OCI-LY3 (cell line): ENCODE measurements at regions not wholly inside any gene's neighbourhood (a gene's known extent, or its start where the extent isn't known, plus 50 kb on each side); places are given as distances from the start of the nearest gene placed in this dataset.
A peak's percentile ranks its signal among the peaks of the same experiment; 100 is the strongest.

Experiments
- H2AFZ ChIP-seq: fragments of 200-600, 300-600 bp; shearing (Covaris generic); 2 replicates; pipeline ENCODE4 v1.6.0; 2014; ENCODE audit warnings: antibody characterized with exemption, low read depth, low read length
- H3K27ac ChIP-seq: fragments of 200-600, 300-600 bp; sonication (generic); 2 replicates; pipeline ENCODE4 v1.5.1; 2014; ENCODE audit warnings: mild to moderate bottlenecking, low read length, moderate library complexity, mixed read lengths
- H3K27me3 ChIP-seq: fragments of 200-600, 300-600 bp; sonication (generic); 2 replicates; pipeline ENCODE4 v1.6.1; 2014; ENCODE audit warnings: low read depth, low read length, mixed read lengths
- H3K36me3 ChIP-seq: fragments of 200-600, 300-600 bp; sonication (generic); replicated peaks from 2 replicates; pipeline ENCODE3; 2014; ENCODE audit warnings: low read depth, low read length, mixed read lengths
- H3K4me1 ChIP-seq: fragments of 300-600, 200-600 bp; sonication (generic); 2 replicates; pipeline ENCODE4 v1.6.1; 2014; ENCODE audit warnings: low read length, mixed read lengths
- H3K4me2 ChIP-seq: fragments of 200-600, 300-600 bp; sonication (generic); 2 replicates; pipeline ENCODE4 v1.6.1; 2014; ENCODE audit warnings: low read length, mixed read lengths
- H3K4me3 ChIP-seq: fragments of 300-600, 200-600 bp; sonication (generic); 2 replicates; pipeline ENCODE4 v1.5.1; 2014; ENCODE audit warnings: antibody characterized with exemption, mild to moderate bottlenecking, low read length, moderate library complexity
- H3K79me2 ChIP-seq: fragments of 300-600, 200-600 bp; shearing (Covaris generic); 2 replicates; pipeline ENCODE4 v1.6.1; 2014; ENCODE audit warnings: mild to moderate bottlenecking, low read length, mixed read lengths
- H3K9ac ChIP-seq: fragments of 300-600, 200-600 bp; shearing (Covaris generic); 2 replicates; pipeline ENCODE4 v1.6.0; 2014; ENCODE audit warnings: mild to moderate bottlenecking, low read length, moderate library complexity
- H3K9me3 ChIP-seq: fragments of 200-600, 300-600 bp; shearing (Covaris generic); 2 replicates; pipeline ENCODE4 v1.6.1; 2014; ENCODE audit warnings: low read length, mixed read lengths; ENCODE audit not compliant: insufficient read depth
- H4K20me1 ChIP-seq: fragments of 200-600, 300-600 bp; sonication (generic); 2 replicates; pipeline ENCODE4 v1.6.1; 2016; ENCODE audit warnings: low read length, mixed read lengths; ENCODE audit not compliant: insufficient read depth
- CTCF ChIP-seq: fragments of 200-600, 300-600 bp; sonication (generic); IDR thresholded peaks from 2 replicates; pipeline ENCODE4 v1.5.1; 2014; ENCODE audit warnings: antibody characterized with exemption, low read length, low read depth
- EZH2phosphoT487 ChIP-seq: fragments of 200-600 bp; shearing (Covaris generic); IDR thresholded peaks from 2 replicates; pipeline ENCODE4 v1.6.1; 2018; ENCODE audit warnings: antibody characterized with exemption, mixed run types, low read depth

GRCh38 chr6:27688014-27688586 is 215.2 kb upstream of the ZNF184 start:
- Histone ChIP-seq H4K20me1 (no peaks in the 10 kb centered on the region), H2AFZ (peak overlapping the region; percentile 98), H3K4me2 (peak overlapping the region; percentile 85), H3K27me3 (no peaks in the 10 kb centered on the region), H3K4me1 (no peaks in the 10 kb centered on the region), H3K4me3 (peak overlapping the region; percentile 100), H3K9ac (peak overlapping the region; percentile 95), H3K36me3 (no peaks in the 10 kb centered on the region), H3K79me2 (no peaks in the 10 kb centered on the region), H3K9me3 (no peaks in the 10 kb centered on the region), H3K27ac (peak overlapping the region; percentile 80)
- TF ChIP-seq CTCF (no peak), EZH2phosphoT487 (no peak)

DNA sequence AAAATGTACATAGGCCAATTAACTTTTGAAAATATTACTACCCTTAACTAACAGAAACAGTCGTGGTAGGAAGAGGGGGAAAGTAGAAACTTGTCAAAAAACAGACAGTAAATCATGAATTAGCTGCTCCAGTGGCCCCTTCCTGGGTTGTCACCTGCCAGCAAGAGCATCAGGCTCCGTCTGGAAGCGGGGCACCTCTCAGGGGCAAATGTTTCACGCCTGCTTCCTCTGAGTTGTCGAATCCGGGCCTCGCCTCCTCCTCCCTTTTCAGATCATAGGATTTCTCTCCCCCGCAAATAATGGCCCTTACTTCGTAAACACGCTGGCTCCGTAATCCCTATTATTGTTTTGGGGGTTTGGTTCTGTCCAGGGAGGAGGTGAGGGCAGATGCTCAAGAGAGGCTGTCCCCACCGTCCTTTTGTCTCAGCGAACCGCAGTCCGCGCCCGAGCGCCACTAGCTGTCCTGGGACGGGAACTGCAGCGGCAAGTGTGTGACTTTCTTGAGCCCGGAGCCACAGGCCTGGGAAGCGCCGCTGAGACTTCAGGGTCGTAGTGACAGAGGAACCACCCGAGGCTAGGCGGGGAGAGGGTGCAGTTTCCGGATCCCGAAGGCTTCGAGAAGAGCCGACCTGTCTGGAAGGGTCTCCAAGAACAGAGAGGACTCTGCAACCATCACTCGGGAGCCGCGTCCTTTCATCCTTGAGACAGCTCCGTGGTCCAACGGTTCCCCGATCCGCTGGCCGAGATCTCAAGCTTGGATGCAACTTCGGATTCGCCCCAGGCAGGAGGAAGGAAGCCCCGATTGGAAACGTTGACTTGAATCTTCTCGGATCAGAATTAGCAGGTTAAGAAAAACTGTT is 214.5 kb upstream of the ZNF184 start:
- Histone ChIP-seq H3K9ac (peak overlapping the region; percentile 95), H3K4me1 (no peaks in the 10 kb centered on the region)

GRCh38 chr6:27685279-27685678 is 212.4 kb upstream of the ZNF184 start:
- no peak for TF ChIP-seq EZH2phosphoT487
- no peak for TF ChIP-seq CTCF
- no peak overlapping the region for H3K27ac ChIP-seq
- no peaks in the 10 kb centered on the region for H3K36me3 ChIP-seq
- H2AFZ ChIP-seq: no peak overlapping the region
- no peak overlapping the region for H3K9ac ChIP-seq
- H4K20me1 ChIP-seq: no peaks in the 10 kb centered on the region
- no peaks in the 10 kb centered on the region for H3K4me1 ChIP-seq
- no peaks in the 10 kb centered on the region for H3K79me2 ChIP-seq
- H3K27me3 ChIP-seq: no peaks in the 10 kb centered on the region
- H3K9me3 ChIP-seq: no peaks in the 10 kb centered on the region
- no peak overlapping the region for H3K4me3 ChIP-seq
- H3K4me2 ChIP-seq: no peak overlapping the region

More for the DNA sequence above, 214.5 kb upstream of the ZNF184 start:
- H3K27me3 ChIP-seq: no peaks in the 10 kb centered on the region
- no peaks in the 10 kb centered on the region for H3K9me3 ChIP-seq
- TF ChIP-seq CTCF (peak; percentile 54), EZH2phosphoT487 (no peak)
- peak overlapping the region; percentile 98 for H2AFZ ChIP-seq
- H3K36me3 ChIP-seq: no peaks in the 10 kb centered on the region
- H3K27ac ChIP-seq: peak overlapping the region; percentile 80
- peak overlapping the region; percentile 85 for H3K4me2 ChIP-seq
- no peaks in the 10 kb centered on the region for H4K20me1 ChIP-seq
- H3K4me3 ChIP-seq: peak overlapping the region; percentile 100
- H3K79me2 ChIP-seq: no peaks in the 10 kb centered on the region
